Nephron (organoid): ENCODE measurements at regions not wholly inside any gene's neighbourhood (a gene's known extent, or its start where the extent isn't known, plus 50 kb on each side); places are given as distances from the start of the nearest gene placed in this dataset.
A peak's percentile ranks its signal among the peaks of the same experiment; 100 is the strongest.

ENCODE experiments used
- H3K27ac Mint-ChIP-seq, 3 experiments: 2 replicates each; pipeline ENCODE4 v1.8.0; 2020; ENCODE audit warnings: mixed read lengths in 3 of 3, mild to moderate bottlenecking in 2 of 3, moderate library complexity in 1 of 3
- H3K27me3 Mint-ChIP-seq: 2 replicates; pipeline ENCODE4 v1.8.0; 2021; ENCODE audit warnings: low read depth, mild to moderate bottlenecking, moderate library complexity, mixed read lengths
- H3K36me3 Mint-ChIP-seq: 2 replicates; pipeline ENCODE4 v1.8.0; 2020; ENCODE audit warnings: low read depth, mixed read lengths
- H3K4me1 Mint-ChIP-seq: 2 replicates; pipeline ENCODE4 v1.8.0; 2020; ENCODE audit warnings: mixed read lengths
- H3K4me3 Mint-ChIP-seq, 3 experiments: 2 replicates each; pipeline ENCODE4 v1.8.0; 2020; ENCODE audit warnings: mild to moderate bottlenecking in 3 of 3, mixed read lengths in 3 of 3, moderate library complexity in 2 of 3
- H3K9me3 Mint-ChIP-seq: 2 replicates; pipeline ENCODE4 v1.8.0; 2020; ENCODE audit warnings: mixed read lengths
- CTCF ChIP-seq, 3 experiments: fragments of 200-600 bp; sonication (generic); IDR thresholded peaks; one replicate each; pipeline ENCODE4 v1.5.0; 2021; ENCODE audit warnings: antibody characterized with exemption in 3 of 3; ENCODE audit not compliant: unreplicated experiment in 3 of 3

GRCh38 chr1:37097731-37098130 is 63.4 kb upstream of the GRIK3 start:
- Mint-ChIP-seq H3K9me3 (no peaks in the 10 kb centered on the region), H3K27ac (no peak overlapping the region), H3K27me3 (peaks cover 46% of the 10 kb centered on the region), H3K4me1 (no peaks in the 10 kb centered on the region), H3K4me3 (no peak overlapping the region), H3K36me3 (no peaks in the 10 kb centered on the region)
- TF ChIP-seq CTCF (IDR thresholded peaks at IDR 0.05; ENCODE audit: unreplicated experiment in 3 of 3) = no peak

- H3K4me1 Mint-ChIP-seq = no peaks in the 10 kb centered on the region
- no peak for TF ChIP-seq CTCF (IDR thresholded peaks at IDR 0.05; ENCODE audit: unreplicated experiment in 3 of 3)
- no peaks in the 10 kb centered on the region for H3K9me3 Mint-ChIP-seq
- peaks cover 44% of the 10 kb centered on the region for H3K27me3 Mint-ChIP-seq
- peak overlapping the region in 1 of 3 experiments; percentile 56 for H3K27ac Mint-ChIP-seq
- no peak overlapping the region for H3K4me3 Mint-ChIP-seq
- no peaks in the 10 kb centered on the region for H3K36me3 Mint-ChIP-seq
Observed at GRCh38 chr1:37098237-37098636, 63.9 kb upstream of the GRIK3 start.

GRCh38 chr1:37100310-37100709 is 66.0 kb upstream of the GRIK3 start:
- Mint-ChIP-seq H3K9me3 (no peaks in the 10 kb centered on the region), H3K4me3 (no peak overlapping the region), H3K4me1 (no peaks in the 10 kb centered on the region), H3K36me3 (no peaks in the 10 kb centered on the region), H3K27ac (no peak overlapping the region), H3K27me3 (peaks cover 33% of the 10 kb centered on the region)
- TF ChIP-seq CTCF (IDR thresholded peaks at IDR 0.05; ENCODE audit: unreplicated experiment in 3 of 3) = no peak

GRCh38 chr1:37102656-37103382 is 68.5 kb upstream of the GRIK3 start:
- Mint-ChIP-seq H3K9me3 (no peaks in the 10 kb centered on the region), H3K4me1 (no peaks in the 10 kb centered on the region), H3K4me3 (no peak overlapping the region), H3K27me3 (peaks cover 23% of the 10 kb centered on the region), H3K27ac (no peak overlapping the region), H3K36me3 (no peaks in the 10 kb centered on the region)
- no peak for TF ChIP-seq CTCF (IDR thresholded peaks at IDR 0.05; ENCODE audit: unreplicated experiment in 3 of 3)

GRCh38 chr1:37105911-37106310 is 71.6 kb upstream of the GRIK3 start:
- Mint-ChIP-seq H3K27me3 (peaks cover 19% of the 10 kb centered on the region), H3K4me3 (no peak overlapping the region)
- TF ChIP-seq CTCF (IDR thresholded peaks at IDR 0.05; ENCODE audit: unreplicated experiment in 3 of 3) = no peak

More at GRCh38 chr1:37105911-37106310, 71.6 kb upstream of the GRIK3 start:
- Mint-ChIP-seq H3K4me1 (no peaks in the 10 kb centered on the region), H3K36me3 (no peaks in the 10 kb centered on the region), H3K27ac (no peak overlapping the region), H3K9me3 (no peaks in the 10 kb centered on the region)
